ENCODE measurements at regions not wholly inside any gene's neighbourhood (a gene's known extent, or its start where the extent isn't known, plus 50 kb on each side); places are given as distances from the start of the nearest gene placed in this dataset.
"Not testable (repeated sequence)": the region's sequence is repeated elsewhere in the genome, so short reads cannot be mapped to it uniquely, and the experiment has no call there.

GRCh38 chr6:60308939-60309338, 1977.1 kb downstream of the KHDRBS2 start:
- not testable (repeated sequence) for TF ChIP-seq CTCF (IDR thresholded peaks at IDR 0.05 in 8 of 11, conservative IDR thresholded peaks at IDR 0.05 in 3 of 11); POLR2AphosphoS5 (IDR thresholded peaks at IDR 0.05); POLR2A (IDR thresholded peaks at IDR 0.05)

Data from spleen (tissue), 7 donors.